ENCODE measurements at regions not wholly inside any gene's neighbourhood (a gene's known extent, or its start where the extent isn't known, plus 50 kb on each side); places are given as distances from the start of the nearest gene placed in this dataset.
A peak's percentile ranks its signal among the peaks of the same experiment; 100 is the strongest.

GRCh38 chr11:104323841-104324240 lies 159.9 kb upstream of the PDGFD start:
- Histone ChIP-seq H3K4me2 (ENCODE audit: low read length) (no peak overlapping the region), H3K9ac (ENCODE audit: low read length) (no peak overlapping the region), H2AFZ (ENCODE audit: low read length) (no peak overlapping the region), H3K36me3 (ENCODE audit: low read depth, low read length) (no peaks in the 10 kb centered on the region), H3K9me3 (ENCODE audit: low read length) (no peaks in the 10 kb centered on the region), H3K27ac (ENCODE audit: low read length) (no peak overlapping the region), H3K4me3 (ENCODE audit: low read length) (no peak overlapping the region), H3K4me1 (ENCODE audit: insufficient read depth, low read length) (no peaks in the 10 kb centered on the region), H4K20me1 (ENCODE audit: low read length) (no peaks in the 10 kb centered on the region), H3K9me2 (replicated peaks; ENCODE audit: low read length) (no peaks in the 10 kb centered on the region), H3F3A (ENCODE audit: low read length, unreplicated experiment) (no peaks in the 10 kb centered on the region), H3K79me2 (ENCODE audit: low read length) (no peaks in the 10 kb centered on the region), H3K27me3 (ENCODE audit: low read length) (no peaks in the 10 kb centered on the region)
- intact Hi-C loops (cut with micrococcal nuclease): no loop called here
- no TSS peak for BruUV-seq (replicated peaks)
- CTCF ChIA-PET: no interaction called here
- POLR2A ChIA-PET (ENCODE audit: unreplicated experiment): no interaction called here
- ATAC-seq: no peak; the same call in 1 of the 2 replicates
- TF ChIP-seq CTCF (conservative IDR thresholded peaks at IDR 0.05; ENCODE audit: low read depth, low read length): no peak
- TF ChIP-seq EZH2 (IDR thresholded peaks at IDR 0.05; ENCODE audit: low read length, unreplicated experiment): no peak
- no peak for TF ChIP-seq EZH2phosphoT487 (IDR thresholded peaks at IDR 0.05; ENCODE audit: borderline replicate concordance, low read length)
- peak; percentile 39 for DNase-seq

DNA sequence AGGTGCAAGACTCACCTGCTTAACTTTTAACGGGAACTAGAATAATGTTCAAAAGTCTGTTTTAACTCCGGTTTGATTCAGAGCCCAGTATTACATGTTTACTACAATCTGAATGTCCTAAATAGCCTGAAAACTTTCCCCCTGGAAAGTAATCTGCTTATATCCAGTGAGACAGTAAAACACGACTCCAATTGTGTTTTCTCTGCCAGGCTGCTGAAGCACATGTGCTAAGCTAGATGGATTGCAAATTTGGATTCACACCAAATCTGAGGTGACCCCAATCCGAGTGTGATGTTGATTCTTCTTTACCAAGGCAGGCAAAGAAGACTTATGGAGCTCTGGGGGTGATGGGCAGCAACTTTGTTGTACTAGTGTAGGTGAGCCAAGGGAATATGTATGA lies 158.7 kb upstream of the PDGFD start:
- BruUV-seq (replicated peaks): no TSS peak
- Histone ChIP-seq H3K9me2 (replicated peaks; ENCODE audit: low read length) (no peaks in the 10 kb centered on the region), H3K36me3 (ENCODE audit: low read depth, low read length) (no peaks in the 10 kb centered on the region), H4K20me1 (ENCODE audit: low read length) (no peaks in the 10 kb centered on the region), H3K9ac (ENCODE audit: low read length) (no peak overlapping the region), H3K9me3 (ENCODE audit: low read length) (no peaks in the 10 kb centered on the region), H3K4me1 (ENCODE audit: insufficient read depth, low read length) (no peaks in the 10 kb centered on the region), H2AFZ (ENCODE audit: low read length) (no peak overlapping the region), H3K4me2 (ENCODE audit: low read length) (no peak overlapping the region), H3K27ac (ENCODE audit: low read length) (no peak overlapping the region), H3K27me3 (ENCODE audit: low read length) (no peaks in the 10 kb centered on the region), H3F3A (ENCODE audit: low read length, unreplicated experiment) (no peaks in the 10 kb centered on the region), H3K4me3 (ENCODE audit: low read length) (no peak overlapping the region), H3K79me2 (ENCODE audit: low read length) (no peaks in the 10 kb centered on the region)
- no peak for ATAC-seq
- ChIA-PET CTCF (no interaction called here), POLR2A (ENCODE audit: unreplicated experiment) (no interaction called here)
- intact Hi-C loops (cut with micrococcal nuclease): no loop called here
- DNase-seq: no peak
- no peak for TF ChIP-seq CTCF (conservative IDR thresholded peaks at IDR 0.05; ENCODE audit: low read depth, low read length)
- TF ChIP-seq EZH2 (IDR thresholded peaks at IDR 0.05; ENCODE audit: low read length, unreplicated experiment): no peak
- no peak for TF ChIP-seq EZH2phosphoT487 (IDR thresholded peaks at IDR 0.05; ENCODE audit: borderline replicate concordance, low read length)

GRCh38 chr11:104320956-104321355 lies 157.0 kb upstream of the PDGFD start:
- Histone ChIP-seq H3K79me2 (ENCODE audit: low read length) (no peaks in the 10 kb centered on the region), H2AFZ (ENCODE audit: low read length) (no peak overlapping the region), H3F3A (ENCODE audit: low read length, unreplicated experiment) (no peaks in the 10 kb centered on the region), H3K27me3 (ENCODE audit: low read length) (no peaks in the 10 kb centered on the region), H3K4me1 (ENCODE audit: insufficient read depth, low read length) (no peaks in the 10 kb centered on the region), H3K9ac (ENCODE audit: low read length) (no peak overlapping the region), H3K9me2 (replicated peaks; ENCODE audit: low read length) (no peaks in the 10 kb centered on the region), H3K4me2 (ENCODE audit: low read length) (no peak overlapping the region), H3K9me3 (ENCODE audit: low read length) (no peaks in the 10 kb centered on the region), H3K4me3 (ENCODE audit: low read length) (no peak overlapping the region), H3K27ac (ENCODE audit: low read length) (no peak overlapping the region), H4K20me1 (ENCODE audit: low read length) (no peaks in the 10 kb centered on the region), H3K36me3 (ENCODE audit: low read depth, low read length) (no peaks in the 10 kb centered on the region)
- ChIA-PET POLR2A (ENCODE audit: unreplicated experiment) (no interaction called here), CTCF (no interaction called here)
- intact Hi-C loops (cut with micrococcal nuclease): no loop called here
- no TSS peak for BruUV-seq (replicated peaks)
- no peak for DNase-seq
- no peak for ATAC-seq
- TF ChIP-seq CTCF (conservative IDR thresholded peaks at IDR 0.05; ENCODE audit: low read depth, low read length) (no peak), EZH2phosphoT487 (IDR thresholded peaks at IDR 0.05; ENCODE audit: borderline replicate concordance, low read length) (no peak), EZH2 (IDR thresholded peaks at IDR 0.05; ENCODE audit: low read length, unreplicated experiment) (no peak)

Measured in PC-3 (cell line).